Breast epithelium (tissue), 3 donors: ENCODE measurements at regions not wholly inside any gene's neighbourhood (a gene's known extent, or its start where the extent isn't known, plus 50 kb on each side); places are given as distances from the start of the nearest gene placed in this dataset.

ENCODE experiments used
- CTCF ChIP-seq, 3 donors: fragments of 450-650 bp; IDR thresholded peaks; one replicate each; pipeline ENCODE4 v1.5.1; 2016 to 2017; ENCODE audit warnings: antibody characterized with exemption in 3 of 3, mild to moderate bottlenecking in 3 of 3, moderate library complexity in 3 of 3
- POLR2A ChIP-seq: fragments of 450-650 bp; IDR thresholded peaks from one replicate; pipeline ENCODE4 v1.6.1; 2016; ENCODE audit warnings: antibody characterized with exemption, mild to moderate bottlenecking, moderate library complexity

- no peak for TF ChIP-seq POLR2A
- no peak for TF ChIP-seq CTCF (IDR thresholded peaks at IDR 0.05)
Observed at GRCh38 chr4:22997358-22998224, 304.9 kb downstream of the GBA3 start.
